ENCODE measurements at regions not wholly inside any gene's neighbourhood (a gene's known extent, or its start where the extent isn't known, plus 50 kb on each side); places are given as distances from the start of the nearest gene placed in this dataset.

DNA sequence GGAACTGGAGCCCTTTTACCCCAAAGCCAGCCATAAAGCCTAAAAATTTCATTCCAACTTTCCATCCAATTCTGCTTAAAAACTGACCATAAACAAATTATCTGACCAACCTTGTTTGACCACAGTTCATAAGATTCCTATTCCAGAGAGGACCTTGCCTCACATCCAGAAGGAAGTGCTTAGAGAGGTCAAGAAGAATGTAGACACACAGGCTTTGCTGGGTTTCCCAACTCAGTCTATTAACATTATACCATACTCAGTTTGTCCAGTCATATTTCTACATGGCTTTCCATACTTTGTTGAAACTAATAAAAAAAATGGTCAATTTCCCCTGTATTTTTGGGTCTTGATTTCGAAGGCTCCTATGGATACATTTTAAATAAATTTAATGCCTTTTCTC, 1522.5 kb downstream of the ARAP2 start:
- DNase-seq (ENCODE audit: low read depth), result no peak
- no peak for TF ChIP-seq CTCF (conservative IDR thresholded peaks at IDR 0.05; ENCODE audit: low read length)
- no peak overlapping the region for H3K4me3 ChIP-seq (ENCODE audit: low read length)

DNA sequence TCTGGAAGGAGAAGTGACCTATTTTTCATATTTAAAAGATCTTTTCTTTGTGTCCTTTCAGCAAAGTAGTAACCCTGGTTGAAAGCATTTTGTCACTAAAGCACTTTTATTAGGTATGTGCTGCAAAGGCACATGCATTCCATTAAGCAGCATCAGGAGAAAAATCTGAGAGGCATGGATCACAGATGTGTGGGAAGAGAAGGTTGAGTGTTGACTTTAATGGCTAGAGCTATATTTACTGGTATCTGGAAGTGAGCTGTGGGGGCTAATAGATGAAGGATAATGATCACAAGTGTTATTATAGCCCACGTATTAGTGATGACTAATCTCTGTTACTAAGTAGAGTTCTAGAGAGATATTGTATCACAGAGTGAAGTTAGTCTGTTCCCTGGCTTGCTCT, 1520.7 kb downstream of the ARAP2 start:
- H3K4me3 ChIP-seq (ENCODE audit: low read length), result no peak overlapping the region
- no peak for TF ChIP-seq CTCF (conservative IDR thresholded peaks at IDR 0.05; ENCODE audit: low read length)
- no peak for DNase-seq (ENCODE audit: low read depth)

DNA sequence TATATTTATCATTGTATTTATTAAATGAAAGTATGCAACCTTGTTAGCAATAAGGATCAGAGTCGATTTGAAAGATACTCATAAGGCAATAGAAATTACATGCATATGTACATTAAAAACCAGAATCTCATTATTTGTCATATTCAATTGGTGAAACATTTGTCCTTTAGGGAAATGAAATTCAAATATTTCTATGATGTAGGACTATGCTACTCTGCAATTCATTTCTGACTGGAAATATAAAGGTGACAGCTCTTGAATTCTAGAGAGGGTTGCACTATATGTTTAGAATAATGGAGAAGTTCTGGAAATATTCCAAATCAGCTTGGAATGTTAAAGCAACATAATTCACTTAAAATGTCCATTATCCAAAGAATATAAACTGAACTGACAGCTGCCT, 1519.8 kb downstream of the ARAP2 start:
- H3K4me3 ChIP-seq (ENCODE audit: low read length), result no peak overlapping the region
- TF ChIP-seq CTCF (conservative IDR thresholded peaks at IDR 0.05; ENCODE audit: low read length), result no peak
- no peak for DNase-seq (ENCODE audit: low read depth)

DNA sequence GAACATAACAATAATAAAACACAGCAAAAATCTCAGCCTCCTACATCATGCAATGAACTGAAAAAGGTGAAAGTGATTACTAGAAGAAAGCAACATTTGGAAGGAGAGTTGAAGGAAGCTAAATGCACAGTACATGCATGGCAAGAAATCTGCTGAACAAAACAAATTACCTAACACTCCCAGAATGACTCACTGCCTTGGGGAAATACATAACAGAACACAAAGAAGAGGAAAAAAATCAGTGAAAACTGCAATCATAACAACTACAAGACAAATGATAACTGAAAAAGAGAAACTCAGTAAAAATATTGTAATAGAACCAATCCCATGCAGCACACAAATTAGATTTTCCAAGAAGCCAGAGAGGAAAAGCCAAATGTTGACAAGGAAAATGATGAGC, 1513.2 kb downstream of the ARAP2 start:
- no peak for DNase-seq (ENCODE audit: low read depth)
- no peak for TF ChIP-seq CTCF (conservative IDR thresholded peaks at IDR 0.05; ENCODE audit: low read length)
- no peak overlapping the region for H3K4me3 ChIP-seq (ENCODE audit: low read length)

DNA sequence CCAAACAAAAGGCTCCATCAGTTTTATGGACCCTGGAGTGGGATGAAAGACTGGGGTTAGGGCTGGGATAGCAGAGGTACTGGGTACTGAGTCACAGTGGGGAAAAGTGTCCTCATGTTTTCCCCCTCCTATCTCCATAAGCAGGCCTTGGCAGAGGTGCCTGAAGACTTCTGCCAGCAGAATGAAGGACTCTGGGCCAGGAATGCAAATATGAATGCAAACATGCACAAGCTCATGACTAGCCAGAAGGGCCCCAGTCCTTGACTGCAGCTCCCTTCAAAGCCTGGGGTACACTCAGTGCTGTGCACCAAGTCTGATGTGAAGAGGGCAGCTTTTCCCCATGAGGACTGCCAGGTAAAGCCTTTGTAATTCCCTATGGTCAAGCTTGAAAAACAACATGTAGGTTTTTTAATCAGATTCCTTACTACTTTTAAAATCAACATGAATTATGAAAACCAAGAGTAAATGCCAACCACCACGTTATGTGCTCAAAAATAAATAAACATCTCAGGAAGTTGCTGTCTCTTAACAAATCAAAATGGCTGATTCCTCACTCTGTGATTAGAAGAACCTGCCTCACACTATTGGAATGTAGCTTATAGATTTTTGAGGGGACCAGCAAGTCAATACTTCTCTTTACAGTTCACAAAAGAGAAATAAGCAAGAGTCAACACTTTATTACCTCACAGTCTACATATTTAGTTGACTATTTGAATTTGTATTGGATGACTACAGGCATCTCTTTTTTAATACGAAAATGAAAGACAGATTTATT, 1512.0 kb downstream of the ARAP2 start:
- H3K4me3 ChIP-seq (ENCODE audit: low read length), result no peak overlapping the region
- TF ChIP-seq CTCF (conservative IDR thresholded peaks at IDR 0.05; ENCODE audit: low read length), result no peak
- DNase-seq (ENCODE audit: low read depth), result no peak

DNA sequence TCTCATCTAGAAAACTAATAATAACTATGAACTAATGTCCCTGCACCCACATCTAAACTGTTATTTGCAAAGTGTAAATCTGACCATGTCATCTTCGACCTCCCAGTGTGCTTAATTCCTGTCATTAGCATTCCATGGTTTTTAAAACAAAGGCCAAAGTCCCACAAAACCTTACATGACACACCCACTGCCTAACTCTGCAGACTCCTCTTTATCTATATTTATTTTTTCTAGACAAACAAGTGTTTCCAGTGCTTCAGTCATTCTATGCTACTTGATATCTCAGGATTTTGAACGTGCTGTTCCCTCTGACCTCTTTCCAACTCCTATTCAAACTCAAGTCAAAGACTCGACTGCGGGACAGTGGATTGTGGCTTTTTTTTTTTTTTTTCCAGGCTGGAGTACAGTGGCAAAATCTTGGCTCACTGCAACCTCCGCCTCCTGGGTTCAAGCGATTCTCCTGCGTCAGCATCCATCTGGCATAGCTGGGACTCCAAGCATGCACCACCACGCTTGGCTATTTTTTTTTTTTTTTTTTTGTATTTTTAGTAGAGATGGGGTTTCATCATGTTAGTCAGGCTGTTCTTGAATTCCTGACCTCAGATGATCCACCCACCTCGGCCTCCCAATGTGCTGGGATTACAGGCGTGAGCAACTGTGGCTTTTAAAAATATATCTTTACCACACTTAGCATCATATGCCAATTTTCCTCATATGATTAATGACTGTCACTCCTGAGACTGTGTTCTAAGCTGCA, 1511.0 kb downstream of the ARAP2 start:
- H3K4me3 ChIP-seq (ENCODE audit: low read length), result no peak overlapping the region
- no peak for TF ChIP-seq CTCF (conservative IDR thresholded peaks at IDR 0.05; ENCODE audit: low read length)
- no peak for DNase-seq (ENCODE audit: low read depth)

- no peak for TF ChIP-seq CTCF (conservative IDR thresholded peaks at IDR 0.05; ENCODE audit: low read length)
- no peak for DNase-seq (ENCODE audit: low read depth)
- no peak overlapping the region for H3K4me3 ChIP-seq (ENCODE audit: low read length)
These were observed 1477.4 kb downstream of the ARAP2 start for GRCh38 chr4:34766935-34767334.
